Brain microvascular endothelial cell (primary cell): ENCODE measurements at regions not wholly inside any gene's neighbourhood (a gene's known extent, or its start where the extent isn't known, plus 50 kb on each side); places are given as distances from the start of the nearest gene placed in this dataset.
"Not testable (repeated sequence)": the region's sequence is repeated elsewhere in the genome, so short reads cannot be mapped to it uniquely, and the experiment has no call there.

Experiments used
- DNase-seq: peaks from one replicate; pipeline ENCODE4 v3.0.0-alpha.2; 2020
- H3K27ac ChIP-seq: fragments of 250-450 bp; sonication (Bioruptor Pico); 2 replicates; pipeline ENCODE4 v1.5.1; 2020; ENCODE audit warnings: mild to moderate bottlenecking, moderate library complexity
- H3K27me3 ChIP-seq: fragments of 250-450 bp; sonication (Bioruptor Pico); replicated peaks from 2 replicates; pipeline ENCODE4 v1.5.1; 2020; ENCODE audit warnings: mild to moderate bottlenecking
- H3K36me3 ChIP-seq: fragments of 250-450 bp; sonication (Bioruptor Pico); replicated peaks from 2 replicates; pipeline ENCODE4 v1.5.1; 2020; ENCODE audit warnings: mild to moderate bottlenecking
- H3K4me3 ChIP-seq: 2 replicates; pipeline ENCODE4 v1.5.1; 2011; ENCODE audit warnings: low read depth, mild to moderate bottlenecking, control low read depth, low read length, moderate library complexity
- in situ Hi-C: cut with HindIII; loops from 2 replicates; pipeline ENCODE4 v1.10.0; 2017; ENCODE audit warnings: low sequenced_read_pairs, low pct_ligation_motif_present
- TF ChIP-seq, protein P1 (sequence below): IDR thresholded peaks from 2 replicates; pipeline ENCODE4 v1.5.1; 2011; ENCODE audit warnings: low read depth, mild to moderate bottlenecking, moderate library complexity, low read length, control low read depth, inconsistent platforms; ENCODE audit errors: missing control alignments

GRCh38 chr6:27791182-27791943 lies 120.8 kb downstream of the OR2B2 start:
- DNase-seq, result peak; percentile 88
- Histone ChIP-seq H3K4me3 (peak overlapping the region; percentile 75), H3K27me3 (peaks cover 1% of the 10 kb centered on the region), H3K27ac (no peak overlapping the region), H3K36me3 (no peaks in the 10 kb centered on the region)
- TF ChIP-seq, protein P1, sequence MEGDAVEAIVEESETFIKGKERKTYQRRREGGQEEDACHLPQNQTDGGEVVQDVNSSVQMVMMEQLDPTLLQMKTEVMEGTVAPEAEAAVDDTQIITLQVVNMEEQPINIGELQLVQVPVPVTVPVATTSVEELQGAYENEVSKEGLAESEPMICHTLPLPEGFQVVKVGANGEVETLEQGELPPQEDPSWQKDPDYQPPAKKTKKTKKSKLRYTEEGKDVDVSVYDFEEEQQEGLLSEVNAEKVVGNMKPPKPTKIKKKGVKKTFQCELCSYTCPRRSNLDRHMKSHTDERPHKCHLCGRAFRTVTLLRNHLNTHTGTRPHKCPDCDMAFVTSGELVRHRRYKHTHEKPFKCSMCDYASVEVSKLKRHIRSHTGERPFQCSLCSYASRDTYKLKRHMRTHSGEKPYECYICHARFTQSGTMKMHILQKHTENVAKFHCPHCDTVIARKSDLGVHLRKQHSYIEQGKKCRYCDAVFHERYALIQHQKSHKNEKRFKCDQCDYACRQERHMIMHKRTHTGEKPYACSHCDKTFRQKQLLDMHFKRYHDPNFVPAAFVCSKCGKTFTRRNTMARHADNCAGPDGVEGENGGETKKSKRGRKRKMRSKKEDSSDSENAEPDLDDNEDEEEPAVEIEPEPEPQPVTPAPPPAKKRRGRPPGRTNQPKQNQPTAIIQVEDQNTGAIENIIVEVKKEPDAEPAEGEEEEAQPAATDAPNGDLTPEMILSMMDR, result no peak
- in situ Hi-C loops, result no loop called here

DNA sequence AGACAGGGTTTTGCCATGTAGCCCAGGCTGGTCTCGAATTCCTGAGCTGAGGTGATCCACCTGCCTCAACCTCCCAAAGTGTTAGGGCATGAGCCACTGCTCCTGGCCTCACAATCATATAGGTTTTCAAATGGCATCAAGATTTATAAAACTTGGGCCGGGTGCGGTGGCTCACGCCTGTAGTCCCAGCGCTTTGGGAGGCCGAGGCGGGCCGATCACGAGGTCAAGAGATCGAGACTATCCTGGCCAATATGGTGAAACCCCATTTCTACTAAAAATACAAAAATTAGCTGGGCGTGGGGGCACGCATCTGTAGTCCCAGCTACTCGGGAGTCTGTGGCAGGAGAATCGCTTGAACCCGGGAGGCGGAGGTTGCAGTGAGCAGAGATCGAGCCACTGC lies 123.8 kb downstream of the OR2B2 start:
- in situ Hi-C loops, H3K36me3 ChIP-seq, H3K4me3 ChIP-seq, H3K27me3 ChIP-seq, DNase-seq, H3K27ac ChIP-seq: not testable (repeated sequence)

- peaks cover 1% of the 10 kb centered on the region for H3K27me3 ChIP-seq
- H3K4me3 ChIP-seq, result no peak overlapping the region
- TF ChIP-seq, protein P1, result no peak
- in situ Hi-C loops, result no loop called here
- H3K36me3 ChIP-seq, result no peaks in the 10 kb centered on the region
- no peak overlapping the region for H3K27ac ChIP-seq
- no peak for DNase-seq
These were observed 126.1 kb downstream of the OR2B2 start for GRCh38 chr6:27786048-27786447.

DNA sequence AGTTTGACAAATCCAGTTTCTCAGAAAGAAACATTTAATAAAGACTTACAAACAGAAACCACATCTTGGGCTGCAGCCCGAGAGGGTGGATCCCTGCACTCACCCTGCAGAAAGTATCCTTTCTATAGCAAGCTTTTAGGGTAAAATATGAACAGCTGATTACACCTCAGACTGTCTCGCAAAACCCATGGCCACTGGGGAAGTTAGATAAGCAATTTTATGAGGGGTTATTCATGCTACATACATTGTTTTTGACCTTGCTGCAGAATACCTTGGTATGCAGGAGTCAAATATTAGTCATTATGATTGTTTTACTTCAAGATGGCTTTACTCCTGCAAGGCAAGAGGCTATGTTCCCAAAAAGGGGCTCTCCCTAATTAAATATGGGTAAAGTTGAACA lies 126.9 kb downstream of the OR2B2 start:
- in situ Hi-C loops, result no loop called here
- no peak overlapping the region for H3K27ac ChIP-seq
- H3K27me3 ChIP-seq, result peaks cover 1% of the 10 kb centered on the region
- TF ChIP-seq, protein P1, result no peak
- no peak overlapping the region for H3K4me3 ChIP-seq
- DNase-seq, result no peak
- no peaks in the 10 kb centered on the region for H3K36me3 ChIP-seq

DNA sequence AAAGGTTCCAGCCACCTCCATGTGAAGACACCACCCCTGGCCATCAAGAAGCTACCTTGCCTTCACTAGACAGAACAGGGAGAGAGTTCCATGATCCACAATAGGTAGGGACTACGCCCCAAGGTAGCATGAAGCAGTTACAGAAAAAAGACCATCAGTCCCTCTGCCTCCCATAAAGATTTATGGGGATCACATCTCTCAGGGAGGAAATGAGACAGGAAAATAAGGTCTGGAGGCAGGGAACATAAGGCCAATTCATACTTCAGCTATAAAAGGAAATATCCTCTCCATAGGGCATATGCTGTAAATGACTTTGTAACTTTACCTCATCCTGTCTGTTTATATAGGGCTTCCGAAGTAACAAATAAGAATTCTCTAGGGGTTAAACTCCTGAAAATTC lies 129.4 kb downstream of the OR2B2 start:
- Histone ChIP-seq H3K27me3 (peaks cover 1% of the 10 kb centered on the region), H3K36me3 (no peaks in the 10 kb centered on the region), H3K27ac (no peak overlapping the region), H3K4me3 (no peak overlapping the region)
- no peak for DNase-seq
- in situ Hi-C loops, result no loop called here
- TF ChIP-seq, protein P1, result no peak

DNA sequence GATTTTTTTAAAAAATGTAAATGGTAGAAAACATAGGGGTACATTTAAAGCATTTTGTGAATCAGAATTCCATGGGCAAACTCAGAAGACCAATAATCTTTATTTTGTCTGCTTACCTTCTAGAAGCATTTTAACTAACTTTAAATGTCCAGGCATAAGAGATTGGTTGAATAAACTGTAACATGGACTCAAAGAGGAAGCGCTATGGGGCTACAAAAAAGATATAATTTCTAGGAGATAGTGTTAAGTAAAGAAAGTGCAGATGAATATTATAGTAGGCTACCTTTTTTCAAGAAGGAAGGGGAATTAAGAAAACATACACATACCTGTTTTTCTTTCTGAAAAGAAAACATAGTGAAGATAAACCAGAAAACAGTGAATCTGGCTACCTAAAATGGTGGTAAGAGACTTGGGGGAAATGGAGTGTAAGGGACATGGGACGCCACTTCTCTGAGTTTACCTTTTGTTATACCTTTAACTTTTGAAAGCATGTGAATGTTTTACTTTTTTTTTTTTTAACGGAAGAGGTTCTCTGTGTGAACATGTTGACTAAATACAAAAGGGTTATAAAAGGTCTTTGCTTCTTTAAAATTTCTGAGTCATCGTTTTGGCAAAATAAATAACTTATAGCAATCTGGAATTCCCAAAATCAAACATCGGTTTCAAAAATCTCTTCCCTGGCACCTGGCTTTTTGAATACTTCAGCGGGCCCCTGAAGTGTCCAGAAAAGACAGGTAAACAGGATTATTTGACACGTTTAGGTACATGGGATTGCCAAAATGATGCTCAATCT lies 133.4 kb downstream of the OR2B2 start:
- Histone ChIP-seq H3K4me3 (no peak overlapping the region), H3K36me3 (no peaks in the 10 kb centered on the region), H3K27me3 (no peaks in the 10 kb centered on the region), H3K27ac (no peak overlapping the region)
- TF ChIP-seq, protein P1, result no peak
- in situ Hi-C loops, result no loop called here
- DNase-seq, result no peak
